ENCODE measurements at regions not wholly inside any gene's neighbourhood (a gene's known extent, or its start where the extent isn't known, plus 50 kb on each side); places are given as distances from the start of the nearest gene placed in this dataset.

DNA sequence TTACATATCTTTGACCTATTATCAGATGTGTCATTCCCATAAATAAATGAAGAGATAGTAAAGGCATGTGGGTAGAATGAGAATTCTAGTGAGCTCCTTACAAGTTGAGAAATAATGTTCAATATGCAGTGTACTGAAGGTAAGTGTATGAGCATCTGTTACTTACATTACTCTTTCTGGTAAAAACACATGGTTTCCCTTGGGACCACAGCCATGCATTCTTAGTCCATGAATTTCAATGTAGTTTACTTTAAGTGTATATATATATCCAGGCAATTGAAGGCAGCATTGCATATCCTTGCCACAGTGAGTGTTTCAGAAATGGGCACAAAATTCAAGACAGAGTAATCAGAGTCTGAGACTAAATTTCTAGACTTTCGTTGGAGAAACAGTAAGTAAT is 277.2 kb downstream of the CXXC4 start:
- H3K4me3 ChIP-seq (ENCODE audit: low read depth, low read length): no peak overlapping the region
- no peak for DNase-seq (ENCODE audit: low read depth)
- TF ChIP-seq, protein P1, sequence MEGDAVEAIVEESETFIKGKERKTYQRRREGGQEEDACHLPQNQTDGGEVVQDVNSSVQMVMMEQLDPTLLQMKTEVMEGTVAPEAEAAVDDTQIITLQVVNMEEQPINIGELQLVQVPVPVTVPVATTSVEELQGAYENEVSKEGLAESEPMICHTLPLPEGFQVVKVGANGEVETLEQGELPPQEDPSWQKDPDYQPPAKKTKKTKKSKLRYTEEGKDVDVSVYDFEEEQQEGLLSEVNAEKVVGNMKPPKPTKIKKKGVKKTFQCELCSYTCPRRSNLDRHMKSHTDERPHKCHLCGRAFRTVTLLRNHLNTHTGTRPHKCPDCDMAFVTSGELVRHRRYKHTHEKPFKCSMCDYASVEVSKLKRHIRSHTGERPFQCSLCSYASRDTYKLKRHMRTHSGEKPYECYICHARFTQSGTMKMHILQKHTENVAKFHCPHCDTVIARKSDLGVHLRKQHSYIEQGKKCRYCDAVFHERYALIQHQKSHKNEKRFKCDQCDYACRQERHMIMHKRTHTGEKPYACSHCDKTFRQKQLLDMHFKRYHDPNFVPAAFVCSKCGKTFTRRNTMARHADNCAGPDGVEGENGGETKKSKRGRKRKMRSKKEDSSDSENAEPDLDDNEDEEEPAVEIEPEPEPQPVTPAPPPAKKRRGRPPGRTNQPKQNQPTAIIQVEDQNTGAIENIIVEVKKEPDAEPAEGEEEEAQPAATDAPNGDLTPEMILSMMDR (IDR thresholded peaks at IDR 0.05; ENCODE audit: insufficient read depth, low read depth, low read length, missing control alignments): no peak

DNA sequence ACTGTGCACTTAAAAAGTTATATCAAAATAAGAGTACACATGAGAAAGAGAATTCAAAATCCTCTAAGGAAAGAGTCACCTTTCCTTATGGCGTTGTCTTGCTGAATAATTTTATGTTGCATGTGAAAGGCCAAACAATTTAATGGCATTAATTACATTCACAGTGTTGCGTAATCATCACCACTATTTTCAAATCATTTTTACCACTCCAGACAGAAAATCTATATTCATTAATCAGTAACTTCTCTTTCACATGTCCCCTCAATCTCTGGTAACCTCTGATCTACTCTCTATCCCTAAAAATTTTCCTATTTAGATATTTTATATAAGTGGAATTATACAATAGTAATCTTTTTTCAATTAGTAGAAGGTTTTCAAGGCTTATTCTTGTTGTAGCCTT is 283.0 kb downstream of the CXXC4 start:
- TF ChIP-seq, protein P1 (IDR thresholded peaks at IDR 0.05; ENCODE audit: insufficient read depth, low read depth, low read length, missing control alignments): no peak

DNA sequence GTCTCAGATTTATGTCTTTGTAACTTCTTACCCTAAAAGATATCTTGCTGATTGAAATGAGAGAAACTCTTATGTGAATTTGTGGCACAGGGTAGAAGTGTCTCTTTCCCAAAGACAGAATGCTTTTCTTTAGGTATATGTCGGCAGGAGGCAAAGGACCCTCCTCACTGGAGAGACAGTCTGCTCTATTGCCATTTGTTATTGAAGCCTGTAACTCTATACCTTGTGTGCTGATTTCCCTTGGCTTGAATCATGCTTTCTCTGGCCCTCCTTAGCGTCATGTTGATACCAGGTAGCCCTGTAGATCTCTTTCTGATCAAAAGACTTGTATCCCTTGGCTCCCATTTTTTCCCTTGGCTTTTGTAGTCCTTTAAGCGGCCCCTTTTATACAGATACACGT is 284.3 kb downstream of the CXXC4 start:
- no peak for DNase-seq (ENCODE audit: low read depth)
- TF ChIP-seq, protein P1 (IDR thresholded peaks at IDR 0.05; ENCODE audit: insufficient read depth, low read depth, low read length, missing control alignments): no peak
- no peak overlapping the region for H3K4me3 ChIP-seq (ENCODE audit: low read depth, low read length)

More for the DNA sequence above, 283.0 kb downstream of the CXXC4 start:
- no peak overlapping the region for H3K4me3 ChIP-seq (ENCODE audit: low read depth, low read length)
- DNase-seq (ENCODE audit: low read depth): no peak

DNA sequence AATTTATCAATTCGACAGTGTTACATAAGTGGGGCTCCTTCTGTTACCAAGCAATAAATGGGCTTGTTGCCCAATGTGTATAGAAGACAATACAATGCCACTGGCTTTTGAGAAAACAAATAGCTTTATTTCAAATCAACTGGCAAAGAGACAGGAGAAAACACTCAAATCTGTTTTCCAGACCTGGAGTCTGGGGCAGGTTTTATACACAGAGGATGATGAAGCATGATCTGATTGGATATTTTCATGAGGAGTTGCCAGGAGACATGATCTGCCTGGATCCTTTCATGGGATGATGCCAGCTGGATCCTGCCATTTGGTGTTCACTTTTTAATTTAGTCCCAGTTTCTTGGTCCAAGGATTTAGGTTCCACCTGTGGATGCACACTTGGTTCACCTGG is 287.9 kb downstream of the CXXC4 start:
- DNase-seq (ENCODE audit: low read depth): no peak
- no peak overlapping the region for H3K4me3 ChIP-seq (ENCODE audit: low read depth, low read length)
- TF ChIP-seq, protein P1 (IDR thresholded peaks at IDR 0.05; ENCODE audit: insufficient read depth, low read depth, low read length, missing control alignments): no peak

DNA sequence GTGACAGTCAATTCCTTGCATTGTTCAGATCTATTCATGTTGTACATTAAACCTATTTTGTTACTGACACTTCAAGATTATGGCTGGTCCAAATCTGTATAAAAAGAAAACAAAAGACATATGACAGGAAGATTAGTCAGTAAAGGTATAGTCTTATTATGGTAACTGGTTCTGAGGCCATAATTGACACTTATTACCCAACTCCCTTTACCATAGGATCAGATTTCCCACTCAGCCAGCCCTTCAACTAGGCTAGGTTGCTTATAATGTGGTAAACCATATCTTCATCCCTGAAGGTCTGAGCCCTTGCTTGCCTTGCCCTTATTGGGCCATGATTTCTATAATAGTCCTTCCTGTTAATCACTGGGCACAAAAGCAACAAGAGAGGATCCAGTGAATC is 289.6 kb downstream of the CXXC4 start:
- TF ChIP-seq, protein P1 (IDR thresholded peaks at IDR 0.05; ENCODE audit: insufficient read depth, low read depth, low read length, missing control alignments): no peak
- no peak for DNase-seq (ENCODE audit: low read depth)
- H3K4me3 ChIP-seq (ENCODE audit: low read depth, low read length): no peak overlapping the region

DNA sequence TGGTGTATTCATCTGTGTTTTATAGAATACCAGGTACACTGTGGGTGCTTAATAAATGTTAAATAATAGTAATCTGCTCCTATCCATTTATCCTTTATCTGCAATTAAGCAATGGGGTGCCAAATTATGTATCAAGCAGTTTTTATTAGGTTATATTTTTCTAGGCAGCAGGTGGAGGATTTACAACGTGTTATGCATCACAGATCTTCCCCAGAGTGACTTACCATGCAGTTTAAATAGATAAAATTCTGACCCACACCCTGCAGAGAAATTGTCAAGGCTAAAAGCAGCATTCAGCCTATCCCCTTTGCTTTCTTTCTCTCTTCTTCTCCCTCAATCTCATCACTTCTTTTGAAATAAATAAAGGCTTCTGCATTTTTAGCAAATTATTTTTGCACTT is 306.4 kb downstream of the CXXC4 start:
- no peak overlapping the region for H3K4me3 ChIP-seq (ENCODE audit: low read depth, low read length)
- DNase-seq (ENCODE audit: low read depth): no peak
- TF ChIP-seq, protein P1 (IDR thresholded peaks at IDR 0.05; ENCODE audit: insufficient read depth, low read depth, low read length, missing control alignments): no peak

DNA sequence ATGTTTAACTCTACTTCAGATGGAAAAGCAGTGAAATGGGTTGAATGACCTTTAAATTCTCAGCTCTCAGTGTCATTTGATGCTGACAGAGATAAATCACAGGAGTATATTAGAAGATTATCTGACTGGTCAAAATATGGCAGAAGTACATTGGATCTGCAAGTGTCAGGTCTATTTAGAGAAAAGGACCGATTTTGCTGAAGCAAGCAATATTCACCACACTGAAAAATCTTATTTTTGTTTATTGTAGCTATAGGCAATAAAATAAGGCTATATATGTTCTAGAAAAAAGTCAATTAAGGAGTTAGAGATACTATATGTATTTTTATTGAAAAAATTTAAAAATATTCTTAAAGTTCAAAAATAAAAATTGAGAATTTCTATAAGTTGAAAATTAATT is 325.3 kb downstream of the CXXC4 start:
- H3K4me3 ChIP-seq (ENCODE audit: low read depth, low read length): no peak overlapping the region
- DNase-seq (ENCODE audit: low read depth): no peak
- TF ChIP-seq, protein P1 (IDR thresholded peaks at IDR 0.05; ENCODE audit: insufficient read depth, low read depth, low read length, missing control alignments): no peak
